Endothelial cell of umbilical vein (primary cell): ENCODE measurements at regions not wholly inside any gene's neighbourhood (a gene's known extent, or its start where the extent isn't known, plus 50 kb on each side); places are given as distances from the start of the nearest gene placed in this dataset.

Source experiments
- BruUV-seq: library from RNA; stranded (reverse); fragments of 400-500 nt; replicated peaks from 2 replicates; lab custom pipeline; 2021; lab: Mats Ljungman, UMichigan
- CTCF ChIA-PET: fragments of 300-600, 350-600 bp; sonication (Branson Sonifier 250); formaldehyde crosslinking; loops from one replicate; lab custom pipeline; 2021; ENCODE audit warnings: antibody characterized with exemption, inconsistent platforms; lab: Charles Lee
- POLR2A ChIA-PET: fragments of 300-600, 350-600 bp; sonication (Branson Sonifier 250); formaldehyde crosslinking; loops from one replicate; lab custom pipeline; 2021; ENCODE audit warnings: antibody characterized with exemption, inconsistent platforms; lab: Charles Lee
- DNase-seq: peaks from one replicate; pipeline ENCODE4 v3.0.0-alpha.2; 2011; ENCODE audit warnings: low read depth, low spot score
- FAIRE-seq: peaks from 2 replicates; lab custom pipeline; 2011; peaks lifted over from hg19 to GRCh38; lab: Jason Lieb, UNC
- H2AFZ ChIP-seq: 2 replicates; pipeline ENCODE4 v1.6.0; 2012; ENCODE audit warnings: low read depth, low read length, control low read depth, inconsistent platforms
- H3K27ac ChIP-seq: 2 replicates; pipeline ENCODE4 v1.5.1; 2011; ENCODE audit warnings: low read depth, mild to moderate bottlenecking, control low read depth, low read length, moderate library complexity; ENCODE audit not compliant: insufficient read depth
- H3K27me3 ChIP-seq, 2 experiments: 2 replicates each; pipeline versions ENCODE4 v1.6.0 to v1.6.1; 2011; ENCODE audit warnings: low read length in 2 of 2, mixed read lengths in 1 of 2; ENCODE audit not compliant: control insufficient read depth in 2 of 2, insufficient read depth in 2 of 2
- H3K36me3 ChIP-seq, 2 experiments: 2 replicates in 1 of 2; 3 replicates in 1 of 2; pipeline ENCODE4 v1.5.1; 2011; ENCODE audit warnings: low read length in 2 of 2, mild to moderate bottlenecking in 1 of 2, moderate library complexity in 1 of 2; ENCODE audit not compliant: control insufficient read depth in 2 of 2, insufficient read depth in 2 of 2; ENCODE audit errors: extremely low read depth in 1 of 2
- H3K4me1 ChIP-seq: 3 replicates; pipeline ENCODE4 v1.5.1; 2011; ENCODE audit warnings: mild to moderate bottlenecking, low read length; ENCODE audit not compliant: control insufficient read depth, insufficient read depth; ENCODE audit errors: extremely low read depth
- H3K4me2 ChIP-seq: 2 replicates; pipeline ENCODE4 v1.6.1; 2011; ENCODE audit warnings: low read length, control low read depth, mixed read lengths; ENCODE audit not compliant: insufficient read depth
- H3K4me3 ChIP-seq, 3 experiments: fragments of 200-600 bp in 1 of 3; sonication (generic), shearing (Covaris generic) in 1 of 3; replicated peaks in 1 of 3; 2 replicates each; pipeline ENCODE4 v1.5.1; 2011 to 2016; ENCODE audit warnings: control low read depth in 3 of 3, low read length in 3 of 3, mild to moderate bottlenecking in 2 of 3, inconsistent platforms in 1 of 3, low read depth in 1 of 3, moderate library complexity in 1 of 3; ENCODE audit not compliant: insufficient read depth in 1 of 3
- H3K79me2 ChIP-seq: 2 replicates; pipeline ENCODE4 v1.6.0; 2012; ENCODE audit warnings: low read length, inconsistent platforms; ENCODE audit not compliant: control insufficient read depth, insufficient read depth
- H3K9ac ChIP-seq: replicated peaks from 2 replicates; pipeline ENCODE3; 2011; ENCODE audit warnings: low read length, control low read depth; ENCODE audit not compliant: insufficient read depth; ENCODE audit errors: extremely low read depth
- H3K9me1 ChIP-seq: replicated peaks from 3 replicates; pipeline ENCODE4 v1.6.0; 2011; ENCODE audit warnings: mild to moderate bottlenecking, low read length; ENCODE audit not compliant: control insufficient read depth, insufficient read depth; ENCODE audit errors: extremely low read depth
- H3K9me3 ChIP-seq: replicated peaks from 2 replicates; pipeline ENCODE4 v1.5.1; 2012; ENCODE audit warnings: low read length, inconsistent platforms; ENCODE audit not compliant: control insufficient read depth, insufficient read depth
- H4K20me1 ChIP-seq: replicated peaks from 2 replicates; pipeline ENCODE3; 2011; ENCODE audit warnings: mild to moderate bottlenecking, low read length; ENCODE audit not compliant: control insufficient read depth, insufficient read depth; ENCODE audit errors: extremely low read depth
- CTCF ChIP-seq, 2 donors: IDR thresholded peaks; 1 replicate in 1 of 2; 2 replicates in 1 of 2; pipeline ENCODE4 v1.5.1; 2011; ENCODE audit warnings: low read length in 2 of 2, mild to moderate bottlenecking in 2 of 2, moderate library complexity in 2 of 2, control low read depth in 1 of 2, inconsistent platforms in 1 of 2, low read depth in 1 of 2; ENCODE audit not compliant: insufficient read depth in 1 of 2; ENCODE audit errors: extremely low read depth in 1 of 2
- EZH2 ChIP-seq: IDR thresholded peaks from 2 replicates; pipeline ENCODE4 v1.6.1; 2012; ENCODE audit warnings: borderline replicate concordance, low read depth, mild to moderate bottlenecking, moderate library complexity, low read length, inconsistent platforms; ENCODE audit not compliant: severe bottlenecking
- FOS ChIP-seq: IDR thresholded peaks from 2 replicates; pipeline ENCODE4 v1.6.1; 2011; ENCODE audit warnings: mild to moderate bottlenecking, low read length, moderate library complexity, borderline replicate concordance; ENCODE audit not compliant: insufficient read depth
- GATA2 ChIP-seq: IDR thresholded peaks from 2 replicates; pipeline ENCODE4 v1.7.0; 2011; ENCODE audit warnings: low read depth, mild to moderate bottlenecking, moderate library complexity, mixed read lengths, low read length; ENCODE audit not compliant: insufficient read length, insufficient read depth
- JUN ChIP-seq: IDR thresholded peaks from 2 replicates; pipeline ENCODE4 v1.6.1; 2011; ENCODE audit warnings: borderline replicate concordance, low read depth; ENCODE audit not compliant: insufficient read length, insufficient read depth
- MYC ChIP-seq: IDR thresholded peaks from one replicate; pipeline ENCODE4 v1.6.1; 2011; ENCODE audit warnings: mild to moderate bottlenecking, low read depth, low read length
- POLR2A ChIP-seq: IDR thresholded peaks from 2 replicates; pipeline ENCODE4 v1.6.1; 2012; ENCODE audit warnings: low read depth, mild to moderate bottlenecking, control low read depth, low read length
- POLR2AphosphoS5 ChIP-seq: IDR thresholded peaks from 2 replicates; pipeline ENCODE4 v1.6.1; 2012; ENCODE audit warnings: low read depth, mild to moderate bottlenecking, control low read depth, low read length, moderate library complexity; ENCODE audit not compliant: insufficient read depth
- dilution Hi-C: fragments of 300-500 bp; cut with MboI; formaldehyde crosslinking; loops from one replicate; pipeline ENCODE4 v1.15.0; 2019; ENCODE audit warnings: low sequenced_read_pairs; ENCODE audit not compliant: extremely low pct_ligation_motif_present
- intact Hi-C: fragments of 100-400 bp; cut with micrococcal nuclease; formaldehyde crosslinking; loops from one replicate; pipeline ENCODE4 v1.10.0; 2022
- TF ChIP-seq, protein P1 (sequence below): IDR thresholded peaks from 2 replicates; pipeline ENCODE4 v1.6.1; 2011; ENCODE audit not compliant: insufficient read depth, insufficient read length

DNA sequence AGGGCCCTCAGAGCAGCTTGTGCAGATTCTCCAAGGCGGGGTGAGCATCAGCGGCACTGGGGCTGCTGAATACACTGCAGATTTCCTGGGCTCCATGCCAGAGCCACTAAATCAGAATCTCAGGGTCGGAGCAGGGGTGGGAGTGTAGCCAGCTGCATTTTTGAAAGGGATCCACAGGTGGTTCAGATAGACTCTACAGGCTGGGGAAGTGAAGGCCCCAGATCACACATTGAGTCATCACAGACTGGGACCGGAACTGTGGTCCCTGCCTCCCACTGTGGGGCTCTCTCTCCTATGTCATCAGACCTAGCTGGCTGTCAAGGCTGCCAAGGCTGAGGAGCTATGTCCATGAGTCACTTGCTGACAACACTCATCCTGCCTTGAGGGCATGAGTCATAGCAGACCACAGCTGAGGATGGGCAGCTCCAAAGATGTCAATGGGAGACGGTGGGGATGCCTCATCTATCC is 162.3 kb upstream of the MAMLD1 start:
- H3K4me3 ChIP-seq, result no peak overlapping the region
- no peak overlapping the region for H3K9ac ChIP-seq
- no peak overlapping the region for H3K27ac ChIP-seq
- FAIRE-seq (peak; percentile 96), DNase-seq (peak; percentile 73)
- no peaks in the 10 kb centered on the region for H4K20me1 ChIP-seq
- no peaks in the 10 kb centered on the region for H3K27me3 ChIP-seq
- dilution Hi-C loops, result no loop called here
- no peak overlapping the region for H2AFZ ChIP-seq
- BruUV-seq, result no TSS peak
- no peak for TF ChIP-seq POLR2A
- TF ChIP-seq CTCF (IDR thresholded peaks at IDR 0.05; ENCODE audit: extremely low read depth in 1 of 2, insufficient read depth in 1 of 2, low read depth in 1 of 2, low read length in 2 of 2), result no peak
- peak; percentile 32 for TF ChIP-seq POLR2AphosphoS5
- peak; percentile 85 for TF ChIP-seq JUN
- no peak for TF ChIP-seq GATA2
- TF ChIP-seq EZH2, result no peak
- TF ChIP-seq, protein P1, sequence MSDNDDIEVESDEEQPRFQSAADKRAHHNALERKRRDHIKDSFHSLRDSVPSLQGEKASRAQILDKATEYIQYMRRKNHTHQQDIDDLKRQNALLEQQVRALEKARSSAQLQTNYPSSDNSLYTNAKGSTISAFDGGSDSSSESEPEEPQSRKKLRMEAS, result no peak
- TF ChIP-seq MYC, result no peak
- peak; percentile 94 for TF ChIP-seq FOS
- H3K79me2 ChIP-seq, result no peaks in the 10 kb centered on the region
- intact Hi-C loops, result loop anchor here (1.0 to 10.0 kb wide), 5 partner anchors 46 to 239 kb away; partner anchors contain the start of gene MAMLD1
- H3K9me1 ChIP-seq, result no peaks in the 10 kb centered on the region
- H3K36me3 ChIP-seq, result no peaks in the 10 kb centered on the region
- H3K9me3 ChIP-seq, result no peaks in the 10 kb centered on the region
- ChIA-PET POLR2A (no interaction called here), CTCF (interaction anchor here (1.0 to 3.0 kb wide), 6 partner anchors 12 to 238 kb away, joined by 3 to 15 read pairs (median 3); partner anchors contain the start of gene MAMLD1)
- peaks cover 11% of the 10 kb centered on the region for H3K4me1 ChIP-seq
- H3K4me2 ChIP-seq, result no peak overlapping the region
